SK-N-SH (cell line): ENCODE measurements at regions not wholly inside any gene's neighbourhood (a gene's known extent, or its start where the extent isn't known, plus 50 kb on each side); places are given as distances from the start of the nearest gene placed in this dataset.

ENCODE experiments used
- CTCF ChIA-PET: fragments of 300-600, 350-600 bp; formaldehyde crosslinking; extraction: SDS; loops from one replicate; lab custom pipeline; 2021; lab: Yijun Ruan, JAX
- POLR2A ChIA-PET: fragments of 350-600 bp; sonication (Branson Sonifier 250); formaldehyde crosslinking; extraction: SDS; loops from one replicate; lab custom pipeline; 2020; ENCODE audit warnings: antibody characterized with exemption, inconsistent platforms; lab: Yijun Ruan, JAX
- DNase-seq: peaks from one replicate; pipeline ENCODE4 v3.0.0; 2012
- H2AFZ ChIP-seq: fragments of 200-600 bp; sonication (generic); 2 replicates; pipeline ENCODE4 v1.8.1; 2016; ENCODE audit warnings: antibody characterized with exemption, mild to moderate bottlenecking, low read depth
- H3F3A ChIP-seq: fragments of 200-600 bp; sonication (generic); replicated peaks from 2 replicates; pipeline ENCODE3; 2016; ENCODE audit warnings: antibody characterized with exemption, mild to moderate bottlenecking; ENCODE audit not compliant: insufficient read depth
- H3K27ac ChIP-seq, 2 experiments: fragments of 200-500 bp in 1 of 2; fragments of 200-600 bp in 1 of 2; sonication (Bioruptor generic) in 1 of 2; sonication (generic), shearing (Covaris generic) in 1 of 2; 2 replicates each; pipeline versions ENCODE4 v1.5.1 to v1.6.1; 2014 to 2016; ENCODE audit warnings: low read depth in 2 of 2, inconsistent platforms in 1 of 2, low read length in 1 of 2, mild to moderate bottlenecking in 1 of 2, mixed read lengths in 1 of 2
- H3K27me3 ChIP-seq: fragments of 200-600 bp; sonication (generic), shearing (Covaris generic); 2 replicates; pipeline ENCODE4 v1.6.1; 2016; ENCODE audit warnings: mixed run types; ENCODE audit not compliant: insufficient read depth
- H3K36me3 ChIP-seq, 2 experiments: fragments of 200-500 bp in 1 of 2; fragments of 200-600 bp in 1 of 2; sonication (Bioruptor generic) in 1 of 2; sonication (generic) in 1 of 2; replicated peaks in 1 of 2; 2 replicates each; pipeline versions ENCODE3 to v1.5.1; 2014 to 2016; ENCODE audit warnings: low read length in 1 of 2, mild to moderate bottlenecking in 1 of 2; ENCODE audit not compliant: insufficient read depth in 2 of 2, control insufficient read depth in 1 of 2
- H3K4me1 ChIP-seq, 2 experiments: fragments of 200-500 bp in 1 of 2; fragments of 200-600 bp in 1 of 2; sonication (Bioruptor generic) in 1 of 2; sonication (generic), shearing (Covaris generic) in 1 of 2; 2 replicates each; pipeline versions ENCODE4 v1.5.1 to v1.6.1; 2014 to 2016; ENCODE audit warnings: low read depth in 1 of 2, low read length in 1 of 2, mixed run types in 1 of 2; ENCODE audit not compliant: insufficient read depth in 2 of 2, control insufficient read depth in 1 of 2
- H3K4me2 ChIP-seq: fragments of 200-600 bp; sonication (generic), shearing (Covaris generic); 2 replicates; pipeline ENCODE4 v1.6.1; 2017; ENCODE audit warnings: mixed run types
- H3K4me3 ChIP-seq, 2 experiments: fragments of 200-500 bp in 1 of 2; fragments of 200-600 bp in 1 of 2; sonication (Bioruptor generic) in 1 of 2; sonication (generic), shearing (Covaris generic) in 1 of 2; 2 replicates each; pipeline versions ENCODE4 v1.5.1 to v1.8.1; 2014 to 2016; ENCODE audit warnings: low read depth in 2 of 2, inconsistent platforms in 1 of 2, low read length in 1 of 2, mild to moderate bottlenecking in 1 of 2, mixed read lengths in 1 of 2, moderate library complexity in 1 of 2
- H3K79me2 ChIP-seq: fragments of 200-600 bp; sonication (generic); 2 replicates; pipeline ENCODE4 v1.8.1; 2017; ENCODE audit warnings: mild to moderate bottlenecking; ENCODE audit not compliant: insufficient read depth
- H3K9ac ChIP-seq: fragments of 200-600 bp; sonication (generic); 2 replicates; pipeline ENCODE4 v1.6.1; 2017; ENCODE audit warnings: mixed run types
- H3K9me2 ChIP-seq: fragments of 200-600 bp; sonication (generic); 2 replicates; pipeline ENCODE4 v1.6.1; 2017; ENCODE audit warnings: mixed run types
- H3K9me3 ChIP-seq: fragments of 200-600 bp; sonication (generic); 2 replicates; pipeline ENCODE4 v1.6.1; 2017; ENCODE audit warnings: mixed run types, mild to moderate bottlenecking, moderate library complexity
- H4K20me1 ChIP-seq: fragments of 200-600 bp; sonication (generic); 2 replicates; pipeline ENCODE4 v1.6.1; 2017; ENCODE audit warnings: mild to moderate bottlenecking, mixed run types; ENCODE audit not compliant: insufficient read depth
- EP300 ChIP-seq, 2 experiments: IDR thresholded peaks; 2 replicates each; pipeline versions ENCODE4 v1.4.0 to v1.6.1; 2012; ENCODE audit warnings: borderline replicate concordance in 1 of 2, low read depth in 1 of 2, low read length in 1 of 2
- MEF2A ChIP-seq: IDR thresholded peaks from 2 replicates; pipeline ENCODE4 v1.4.0; 2012; ENCODE audit warnings: low read depth, borderline replicate concordance
- MXI1 ChIP-seq: IDR thresholded peaks from 2 replicates; pipeline ENCODE4 v1.6.1; 2012; ENCODE audit warnings: mild to moderate bottlenecking, low read depth, low read length, improper control_type of control experiment
- NFIC ChIP-seq: IDR thresholded peaks from 2 replicates; pipeline ENCODE4 v1.4.0; 2012; ENCODE audit warnings: borderline replicate concordance
- RFX5 ChIP-seq: IDR thresholded peaks from 2 replicates; pipeline ENCODE4 v1.6.1; 2012; ENCODE audit warnings: mild to moderate bottlenecking, improper control_type of control experiment, low read length
- RXRA ChIP-seq: IDR thresholded peaks from 2 replicates; pipeline ENCODE4 v1.4.0; 2012; ENCODE audit warnings: low read depth, mild to moderate bottlenecking, borderline replicate concordance
- SMC3 ChIP-seq: IDR thresholded peaks from 2 replicates; pipeline ENCODE4 v1.6.1; 2012; ENCODE audit warnings: low read depth, low read length, improper control_type of control experiment
- TCF12 ChIP-seq: IDR thresholded peaks from 2 replicates; pipeline ENCODE4 v1.4.0; 2012
- TEAD4 ChIP-seq: IDR thresholded peaks from 2 replicates; pipeline ENCODE4 v1.4.0; 2012; ENCODE audit warnings: mild to moderate bottlenecking, borderline replicate concordance; ENCODE audit not compliant: insufficient read depth
- YY1 ChIP-seq: IDR thresholded peaks from 2 replicates; pipeline ENCODE4 v1.4.0; 2012; ENCODE audit warnings: low read depth, mild to moderate bottlenecking
- whole genome bisulfite sequencing: methylation state at CpG from one replicate; pipeline ENCODE4 v1.1.6; 2017; ENCODE audit warnings: low lambda C conversion rate; 5-methylcytosine and 5-hydroxymethylcytosine counted together

- Histone ChIP-seq H3K9me3 (no peaks in the 10 kb centered on the region), H4K20me1 (no peaks in the 10 kb centered on the region), H2AFZ (no peak overlapping the region), H3K79me2 (no peaks in the 10 kb centered on the region), H3K4me3 (no peak overlapping the region), H3K9ac (no peak overlapping the region), H3K27me3 (no peaks in the 10 kb centered on the region), H3K36me3 (no peaks in the 10 kb centered on the region), H3F3A (no peaks in the 10 kb centered on the region), H3K4me1 (no peaks in the 10 kb centered on the region; a peak in 1 of 4 replicates), H3K9me2 (no peaks in the 10 kb centered on the region), H3K4me2 (no peak overlapping the region), H3K27ac (no peak overlapping the region)
- ChIA-PET POLR2A (interaction anchor here (0.6 kb wide), 1 partner anchor 921 kb away, joined by 3 read pairs; no protein-coding TSS in a partner anchor), CTCF (no interaction called here)
- no peak for DNase-seq
- WGBS: 74% methylated on average over 2 of the region's 2 CpGs
- no peak for TF ChIP-seq MXI1
Observed at GRCh38 chr10:108849688-108850087, 1073.6 kb downstream of the XPNPEP1 start.

- TF ChIP-seq EP300 (IDR thresholded peaks at IDR 0.05; ENCODE audit: borderline replicate concordance in 1 of 2, low read depth in 1 of 2, low read length in 1 of 2) (no peak), MEF2A (no peak), TEAD4 (no peak), SMC3 (no peak), RXRA (no peak), YY1 (no peak)
- Histone ChIP-seq H3K27ac (no peak overlapping the region), H3K4me2 (no peak overlapping the region), H3K9ac (no peak overlapping the region), H2AFZ (no peak overlapping the region), H3K4me1 (no peaks in the 10 kb centered on the region; a peak in 1 of 4 replicates), H4K20me1 (no peaks in the 10 kb centered on the region), H3F3A (no peaks in the 10 kb centered on the region), H3K4me3 (no peak overlapping the region), H3K9me3 (no peaks in the 10 kb centered on the region), H3K9me2 (no peaks in the 10 kb centered on the region), H3K79me2 (no peaks in the 10 kb centered on the region), H3K36me3 (no peaks in the 10 kb centered on the region), H3K27me3 (no peaks in the 10 kb centered on the region)
- ChIA-PET CTCF (no interaction called here), POLR2A (interaction anchor here (0.6 kb wide), 1 partner anchor 922 kb away, joined by 3 read pairs; no protein-coding TSS in a partner anchor)
- no peak for DNase-seq
Observed at GRCh38 chr10:108849186-108849585, 1074.1 kb downstream of the XPNPEP1 start.

DNA sequence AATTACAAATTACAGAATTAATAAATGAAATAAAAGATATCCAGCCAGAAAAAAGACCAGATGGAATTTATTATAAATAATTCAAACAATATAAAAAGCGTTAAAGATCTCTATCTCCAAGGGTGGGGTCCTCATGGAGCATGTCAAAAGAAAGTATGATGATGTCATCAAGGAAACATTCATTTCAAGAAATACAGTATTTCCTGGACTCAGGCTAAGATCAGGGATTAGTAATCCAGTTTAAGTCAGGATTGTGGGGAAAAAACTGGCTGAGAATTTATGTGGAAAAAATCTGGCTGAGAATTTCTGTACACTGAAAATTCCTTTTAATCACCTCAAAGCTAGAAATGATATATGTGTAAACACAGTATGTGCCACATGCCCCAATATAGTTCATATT lies 1075.3 kb downstream of the XPNPEP1 start:
- Histone ChIP-seq H3K79me2 (no peaks in the 10 kb centered on the region), H3K27me3 (no peaks in the 10 kb centered on the region), H3K9ac (no peak overlapping the region), H3F3A (no peaks in the 10 kb centered on the region), H3K4me3 (no peak overlapping the region), H3K27ac (no peak overlapping the region), H4K20me1 (no peaks in the 10 kb centered on the region), H3K36me3 (no peaks in the 10 kb centered on the region), H3K9me2 (no peaks in the 10 kb centered on the region), H3K4me2 (no peak overlapping the region), H3K4me1 (no peaks in the 10 kb centered on the region; a peak in 1 of 4 replicates), H3K9me3 (no peaks in the 10 kb centered on the region), H2AFZ (peak overlapping the region; percentile 45; the same call in 1 of the 2 replicates)
- no peak for DNase-seq
- TF ChIP-seq NFIC (no peak), RFX5 (no peak), TCF12 (peak; percentile 12; the same call in 1 of the 2 replicates)
- 37% methylated on average over 1 of the region's 1 CpG for WGBS
- CTCF ChIA-PET: no interaction called here
- POLR2A ChIA-PET: no interaction called here
